ENCODE measurements at regions not wholly inside any gene's neighbourhood (a gene's known extent, or its start where the extent isn't known, plus 50 kb on each side); places are given as distances from the start of the nearest gene placed in this dataset.
"Not testable (repeated sequence)": the region's sequence is repeated elsewhere in the genome, so short reads cannot be mapped to it uniquely, and the experiment has no call there.

GRCh38 chr3:166993015-166993630 lies 387.0 kb downstream of the ZBBX start:
- ChIA-PET CTCF (no interaction called here), POLR2A (ENCODE audit: low non-redundant PET) (no interaction called here)
- no peak for DNase-seq (ENCODE audit: low spot score)
- TF ChIP-seq CTCF (conservative IDR thresholded peaks at IDR 0.05; ENCODE audit: low read depth, low read length) (no peak), EZH2 (IDR thresholded peaks at IDR 0.05; ENCODE audit: borderline replicate concordance, low read depth, low read length, poor library complexity, severe bottlenecking) (no peak)
- no peak overlapping the region for H3K27ac ChIP-seq (ENCODE audit: low read depth, low read length, poor library complexity, severe bottlenecking)
- no peaks in the 10 kb centered on the region for H3K9me3 ChIP-seq (ENCODE audit: low read depth, low read length, poor library complexity, severe bottlenecking)
- H3K4me1 ChIP-seq (ENCODE audit: insufficient read depth, low read length, poor library complexity, severe bottlenecking): no peaks in the 10 kb centered on the region
- no TSS peak for BruUV-seq (replicated peaks)
- no peaks in the 10 kb centered on the region for H3K36me3 ChIP-seq (ENCODE audit: insufficient read depth, low read length, poor library complexity, severe bottlenecking)
- intact Hi-C loops (cut with micrococcal nuclease; ENCODE audit: unreplicated experiment): no loop called here
- no peaks in the 10 kb centered on the region for H3K27me3 ChIP-seq (replicated peaks; ENCODE audit: insufficient read depth, low read depth, low read length, poor library complexity)
- no peak overlapping the region for H3K4me3 ChIP-seq (ENCODE audit: low read depth, low read length, poor library complexity, severe bottlenecking)

GRCh38 chr3:166986000-166986399 lies 394.1 kb downstream of the ZBBX start:
- H3K4me1 ChIP-seq (ENCODE audit: insufficient read depth, low read length, poor library complexity, severe bottlenecking): no peaks in the 10 kb centered on the region
- TF ChIP-seq EZH2 (IDR thresholded peaks at IDR 0.05; ENCODE audit: borderline replicate concordance, low read depth, low read length, poor library complexity, severe bottlenecking) (no peak), CTCF (conservative IDR thresholded peaks at IDR 0.05; ENCODE audit: low read depth, low read length) (no peak)
- DNase-seq (ENCODE audit: low spot score): no peak
- BruUV-seq (replicated peaks): no TSS peak
- intact Hi-C loops (cut with micrococcal nuclease; ENCODE audit: unreplicated experiment): no loop called here
- H3K36me3 ChIP-seq (ENCODE audit: insufficient read depth, low read length, poor library complexity, severe bottlenecking): no peaks in the 10 kb centered on the region
- no peak overlapping the region for H3K4me3 ChIP-seq (ENCODE audit: low read depth, low read length, poor library complexity, severe bottlenecking)
- H3K27me3 ChIP-seq (replicated peaks; ENCODE audit: insufficient read depth, low read depth, low read length, poor library complexity): no peaks in the 10 kb centered on the region
- no peak overlapping the region for H3K27ac ChIP-seq (ENCODE audit: low read depth, low read length, poor library complexity, severe bottlenecking)
- H3K9me3 ChIP-seq (ENCODE audit: low read depth, low read length, poor library complexity, severe bottlenecking): no peaks in the 10 kb centered on the region
- ChIA-PET CTCF (no interaction called here), POLR2A (ENCODE audit: low non-redundant PET) (no interaction called here)

GRCh38 chr3:166975796-166976195 lies 404.3 kb downstream of the ZBBX start:
- H3K4me1 ChIP-seq (ENCODE audit: insufficient read depth, low read length, poor library complexity, severe bottlenecking); H3K27me3 ChIP-seq (replicated peaks; ENCODE audit: insufficient read depth, low read depth, low read length, poor library complexity); H3K36me3 ChIP-seq (ENCODE audit: insufficient read depth, low read length, poor library complexity, severe bottlenecking); DNase-seq (ENCODE audit: low spot score); BruUV-seq (replicated peaks); CTCF ChIA-PET; H3K9me3 ChIP-seq (ENCODE audit: low read depth, low read length, poor library complexity, severe bottlenecking); H3K4me3 ChIP-seq (ENCODE audit: low read depth, low read length, poor library complexity, severe bottlenecking); H3K27ac ChIP-seq (ENCODE audit: low read depth, low read length, poor library complexity, severe bottlenecking); intact Hi-C loops (cut with micrococcal nuclease; ENCODE audit: unreplicated experiment); POLR2A ChIA-PET (ENCODE audit: low non-redundant PET): not testable (repeated sequence)

- POLR2A ChIA-PET (ENCODE audit: low non-redundant PET); CTCF ChIA-PET; DNase-seq (ENCODE audit: low spot score); BruUV-seq (replicated peaks); H3K9me3 ChIP-seq (ENCODE audit: low read depth, low read length, poor library complexity, severe bottlenecking); H3K4me3 ChIP-seq (ENCODE audit: low read depth, low read length, poor library complexity, severe bottlenecking); intact Hi-C loops (cut with micrococcal nuclease; ENCODE audit: unreplicated experiment); H3K27me3 ChIP-seq (replicated peaks; ENCODE audit: insufficient read depth, low read depth, low read length, poor library complexity); H3K36me3 ChIP-seq (ENCODE audit: insufficient read depth, low read length, poor library complexity, severe bottlenecking); H3K4me1 ChIP-seq (ENCODE audit: insufficient read depth, low read length, poor library complexity, severe bottlenecking); H3K27ac ChIP-seq (ENCODE audit: low read depth, low read length, poor library complexity, severe bottlenecking): not testable (repeated sequence)
These were observed 412.4 kb downstream of the ZBBX start for GRCh38 chr3:166967714-166968113.

Data from A673 (cell line).